Astrocyte of the spinal cord (primary cell): ENCODE measurements at regions not wholly inside any gene's neighbourhood (a gene's known extent, or its start where the extent isn't known, plus 50 kb on each side); places are given as distances from the start of the nearest gene placed in this dataset.

Source experiments
- DNase-seq: peaks from one replicate; pipeline ENCODE4 v3.0.0; 2011; ENCODE audit warnings: low read depth, low spot score
- H3K4me3 ChIP-seq: 2 replicates; pipeline ENCODE4 v1.5.1; 2011; ENCODE audit warnings: low read depth, mild to moderate bottlenecking, low read length, moderate library complexity
- CTCF ChIP-seq: IDR thresholded peaks from 2 replicates; pipeline ENCODE4 v1.5.1; 2012; ENCODE audit warnings: low read depth, mild to moderate bottlenecking, low read length, inconsistent platforms
- in situ Hi-C: cut with HindIII; loops from 2 replicates; pipeline ENCODE4 v1.10.0; 2017; ENCODE audit warnings: low sequenced_read_pairs

- no peak for TF ChIP-seq CTCF
- in situ Hi-C loops, result no loop called here
- DNase-seq, result no peak
- H3K4me3 ChIP-seq, result no peak overlapping the region
These were observed 163.8 kb upstream of the NPVF start for GRCh38 chr7:25391961-25392587.

- peak; percentile 8 for DNase-seq
- no peak for TF ChIP-seq CTCF
- in situ Hi-C loops, result no loop called here
- no peak overlapping the region for H3K4me3 ChIP-seq
These were observed 164.5 kb upstream of the NPVF start for GRCh38 chr7:25392588-25393338.

DNA sequence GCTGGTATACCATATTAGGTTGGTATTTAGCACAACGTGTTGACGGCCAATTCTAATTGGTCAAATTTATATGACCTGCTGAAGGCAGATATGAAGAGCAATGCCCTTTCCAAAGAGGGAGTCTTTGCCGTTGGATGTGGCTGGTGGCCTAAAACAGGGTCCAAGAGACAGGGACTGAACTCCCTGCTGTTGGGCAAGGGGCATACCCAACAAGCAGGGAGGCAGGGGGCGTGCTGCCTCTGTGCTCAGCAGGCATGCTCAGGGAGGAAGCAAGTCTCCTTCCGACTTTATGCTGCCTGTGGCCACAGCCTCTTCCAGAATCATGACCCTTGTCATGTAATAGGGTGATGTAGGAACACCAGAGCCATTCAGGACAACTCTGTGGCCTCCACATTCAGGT lies 167.7 kb upstream of the NPVF start:
- in situ Hi-C loops, result no loop called here
- no peak for DNase-seq
- no peak overlapping the region for H3K4me3 ChIP-seq
- no peak for TF ChIP-seq CTCF

- in situ Hi-C loops, result no loop called here
These were observed 168.4 kb upstream of the NPVF start for GRCh38 chr7:25396668-25397067.

GRCh38 chr7:25398418-25398817 lies 170.1 kb upstream of the NPVF start:
- H3K4me3 ChIP-seq, result no peak overlapping the region
- no peak for TF ChIP-seq CTCF
- in situ Hi-C loops, result no loop called here
- DNase-seq, result no peak

More at GRCh38 chr7:25396668-25397067, 168.4 kb upstream of the NPVF start:
- TF ChIP-seq CTCF, result no peak
- H3K4me3 ChIP-seq, result no peak overlapping the region
- no peak for DNase-seq

DNA sequence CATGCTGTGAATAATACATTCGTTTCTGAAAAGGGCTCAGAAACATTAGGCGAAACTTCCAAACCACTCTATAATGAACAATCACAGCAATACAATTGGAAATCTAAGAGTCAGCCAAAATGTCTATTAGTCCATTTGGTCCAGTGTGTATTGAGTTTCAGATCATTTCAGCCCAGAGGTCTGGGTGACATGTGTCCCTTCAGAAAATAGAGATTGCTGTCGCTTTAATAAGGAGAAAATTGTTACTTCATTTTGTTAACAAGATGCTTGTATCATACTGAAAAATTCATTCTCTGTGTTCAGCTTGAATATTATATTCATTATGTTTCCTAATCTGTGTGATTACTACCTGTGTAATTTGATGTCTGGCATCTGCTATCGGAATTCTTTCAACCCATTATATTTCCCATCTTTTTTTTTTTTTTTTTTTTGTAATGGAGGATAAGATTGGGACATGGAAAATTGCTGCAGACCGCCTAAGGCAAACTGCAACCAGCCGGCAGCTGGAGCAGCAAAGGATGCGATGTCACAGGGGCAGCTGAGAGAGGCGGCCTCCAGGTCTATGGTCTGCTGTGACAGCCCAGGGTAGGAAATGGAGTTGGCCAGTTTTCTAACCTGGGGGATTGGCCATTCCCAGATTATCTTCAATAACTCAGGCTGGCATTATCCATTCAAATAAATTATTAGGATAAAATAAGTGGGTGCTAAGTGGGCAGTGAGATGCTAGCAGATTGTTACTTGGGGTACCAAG lies 170.9 kb upstream of the NPVF start:
- no peak overlapping the region for H3K4me3 ChIP-seq
- in situ Hi-C loops, result no loop called here
- no peak for DNase-seq
- no peak for TF ChIP-seq CTCF
